ENCODE measurements at regions not wholly inside any gene's neighbourhood (a gene's known extent, or its start where the extent isn't known, plus 50 kb on each side); places are given as distances from the start of the nearest gene placed in this dataset.

GRCh38 chr1:18047122-18047521, 60.5 kb upstream of the IGSF21 start:
- TF ChIP-seq POLR2AphosphoS5 (IDR thresholded peaks at IDR 0.05; ENCODE audit: low read depth, low read length) (no peak), SIN3A (IDR thresholded peaks at IDR 0.05; ENCODE audit: borderline replicate concordance, insufficient read depth, low read length) (no peak), REST (IDR thresholded peaks at IDR 0.05; ENCODE audit: insufficient read depth in 1 of 2, low read depth in 2 of 2, low read length in 2 of 2) (no peak), TAF1 (IDR thresholded peaks at IDR 0.05; ENCODE audit: borderline replicate concordance, insufficient read depth, low read length) (no peak), FOXP2 (optimal IDR thresholded peaks at IDR 0.05; ENCODE audit: borderline replicate concordance, extremely low read depth, extremely low read length, insufficient read depth) (no peak)

DNA sequence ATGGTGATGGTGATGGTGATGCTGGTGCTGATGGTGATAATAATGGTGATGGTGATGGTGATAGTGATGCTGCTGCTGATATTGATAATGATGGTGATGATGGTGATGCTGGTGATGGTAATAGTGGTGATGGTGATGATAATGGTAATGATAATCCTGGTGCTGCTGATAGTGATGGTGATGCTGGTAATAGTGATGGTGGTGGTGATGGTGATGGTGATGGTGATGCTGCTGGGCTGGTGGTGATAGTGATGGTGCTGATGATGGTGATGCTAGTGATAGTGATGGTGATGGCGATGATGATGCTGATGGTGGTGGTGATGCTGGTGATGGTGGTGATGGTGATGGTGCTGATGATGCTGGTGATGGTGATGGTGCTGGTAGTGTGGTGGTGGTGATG, 58.4 kb upstream of the IGSF21 start:
- TF ChIP-seq POLR2AphosphoS5 (IDR thresholded peaks at IDR 0.05; ENCODE audit: low read depth, low read length) (no peak), FOXP2 (optimal IDR thresholded peaks at IDR 0.05; ENCODE audit: borderline replicate concordance, extremely low read depth, extremely low read length, insufficient read depth) (no peak)

- no peak for TF ChIP-seq FOXP2 (optimal IDR thresholded peaks at IDR 0.05; ENCODE audit: borderline replicate concordance, extremely low read depth, extremely low read length, insufficient read depth)
- no peak for TF ChIP-seq TAF1 (IDR thresholded peaks at IDR 0.05; ENCODE audit: borderline replicate concordance, insufficient read depth, low read length)
- TF ChIP-seq POLR2AphosphoS5 (IDR thresholded peaks at IDR 0.05; ENCODE audit: low read depth, low read length), result no peak
- TF ChIP-seq REST (IDR thresholded peaks at IDR 0.05; ENCODE audit: insufficient read depth in 1 of 2, low read depth in 2 of 2, low read length in 2 of 2), result no peak
- TF ChIP-seq SIN3A (IDR thresholded peaks at IDR 0.05; ENCODE audit: borderline replicate concordance, insufficient read depth, low read length), result no peak
These were observed 54.9 kb upstream of the IGSF21 start for GRCh38 chr1:18052671-18053070.

DNA sequence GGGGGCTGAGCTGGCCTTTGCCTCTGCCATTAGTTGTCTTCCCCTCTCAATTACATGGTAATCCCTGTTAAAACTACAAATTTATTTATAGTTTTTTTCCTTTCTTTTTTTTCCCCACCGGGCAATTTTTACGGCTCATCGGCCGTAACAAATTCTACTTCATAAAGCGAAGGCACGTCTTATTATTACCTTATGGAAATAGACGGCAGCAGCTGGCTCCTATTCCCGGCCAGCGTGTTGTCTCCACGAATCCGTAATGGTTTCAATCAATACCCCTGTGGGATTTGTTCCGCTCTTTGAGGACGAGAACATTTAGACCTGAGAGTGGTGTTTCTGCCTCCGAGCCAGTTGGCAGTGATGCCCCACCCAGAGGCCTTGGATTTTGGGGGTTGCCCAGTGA, 52.4 kb upstream of the IGSF21 start:
- no peak for TF ChIP-seq REST (IDR thresholded peaks at IDR 0.05; ENCODE audit: insufficient read depth in 1 of 2, low read depth in 2 of 2, low read length in 2 of 2)
- no peak for TF ChIP-seq SIN3A (IDR thresholded peaks at IDR 0.05; ENCODE audit: borderline replicate concordance, insufficient read depth, low read length)
- TF ChIP-seq FOXP2 (optimal IDR thresholded peaks at IDR 0.05; ENCODE audit: borderline replicate concordance, extremely low read depth, extremely low read length, insufficient read depth), result no peak
- TF ChIP-seq TAF1 (IDR thresholded peaks at IDR 0.05; ENCODE audit: borderline replicate concordance, insufficient read depth, low read length), result no peak
- TF ChIP-seq POLR2AphosphoS5 (IDR thresholded peaks at IDR 0.05; ENCODE audit: low read depth, low read length), result no peak

DNA sequence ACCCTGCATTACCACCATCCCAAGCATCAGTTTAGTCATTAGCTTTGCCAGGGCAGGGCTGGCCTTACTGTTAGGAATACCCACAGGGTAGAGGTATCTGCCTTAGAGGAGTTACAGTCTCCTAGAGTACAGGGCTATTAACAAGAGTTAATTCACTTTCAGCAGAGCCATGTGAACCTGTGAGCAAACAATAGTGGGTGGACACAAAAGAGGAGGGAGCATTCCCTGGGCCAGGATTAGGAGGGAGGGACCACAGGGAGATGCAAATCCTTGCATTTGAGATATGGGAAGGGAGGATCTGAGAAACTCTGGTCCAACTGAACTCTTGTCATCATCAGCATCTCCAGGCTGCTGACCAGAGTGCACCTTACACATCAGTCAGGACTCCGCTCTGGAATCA, 51.1 kb upstream of the IGSF21 start:
- TF ChIP-seq SIN3A (IDR thresholded peaks at IDR 0.05; ENCODE audit: borderline replicate concordance, insufficient read depth, low read length), result no peak
- TF ChIP-seq POLR2AphosphoS5 (IDR thresholded peaks at IDR 0.05; ENCODE audit: low read depth, low read length), result no peak
- TF ChIP-seq REST (IDR thresholded peaks at IDR 0.05; ENCODE audit: insufficient read depth in 1 of 2, low read depth in 2 of 2, low read length in 2 of 2), result no peak
- no peak for TF ChIP-seq FOXP2 (optimal IDR thresholded peaks at IDR 0.05; ENCODE audit: borderline replicate concordance, extremely low read depth, extremely low read length, insufficient read depth)
- TF ChIP-seq TAF1 (IDR thresholded peaks at IDR 0.05; ENCODE audit: borderline replicate concordance, insufficient read depth, low read length), result no peak
